ENCODE measurements at regions not wholly inside any gene's neighbourhood (a gene's known extent, or its start where the extent isn't known, plus 50 kb on each side); places are given as distances from the start of the nearest gene placed in this dataset.

DNA sequence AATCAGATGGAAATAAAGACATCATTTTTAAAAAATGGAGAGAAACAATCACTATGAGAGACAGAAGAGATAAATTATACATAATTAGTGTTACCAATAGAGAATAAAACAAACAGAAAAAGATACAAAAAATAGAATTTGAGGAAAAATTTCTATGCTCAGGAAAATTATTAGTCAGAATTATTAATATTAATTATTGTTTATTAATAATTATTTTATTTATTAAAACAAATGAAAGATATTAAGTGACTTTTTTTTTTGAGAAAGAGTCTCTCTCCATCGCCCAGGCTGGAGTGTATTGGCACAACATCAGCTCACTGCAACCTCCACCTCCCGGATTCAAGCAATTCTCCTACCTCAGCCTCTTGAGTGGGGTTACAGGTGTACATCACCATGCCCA, 299.8 kb upstream of the NR5A2 start:
- DNase-seq = no peak

DNA sequence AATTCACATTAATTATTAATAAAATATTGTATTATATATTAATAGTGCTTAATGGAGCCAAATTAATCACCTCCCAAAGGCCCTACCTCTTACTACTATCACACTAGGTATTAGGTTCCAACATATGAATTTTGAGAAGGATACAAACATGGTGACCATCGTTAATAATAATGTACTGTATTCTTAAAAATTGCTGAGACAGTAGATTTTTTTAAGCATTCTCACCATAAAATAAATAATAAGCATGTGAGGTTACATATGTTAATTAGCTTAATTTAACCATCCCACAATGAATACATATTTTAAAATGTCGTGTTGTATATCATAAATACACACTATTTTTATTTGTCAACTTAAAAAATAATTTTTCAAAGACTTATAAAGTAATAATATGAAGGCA, 299.2 kb upstream of the NR5A2 start:
- no peak for DNase-seq

DNA sequence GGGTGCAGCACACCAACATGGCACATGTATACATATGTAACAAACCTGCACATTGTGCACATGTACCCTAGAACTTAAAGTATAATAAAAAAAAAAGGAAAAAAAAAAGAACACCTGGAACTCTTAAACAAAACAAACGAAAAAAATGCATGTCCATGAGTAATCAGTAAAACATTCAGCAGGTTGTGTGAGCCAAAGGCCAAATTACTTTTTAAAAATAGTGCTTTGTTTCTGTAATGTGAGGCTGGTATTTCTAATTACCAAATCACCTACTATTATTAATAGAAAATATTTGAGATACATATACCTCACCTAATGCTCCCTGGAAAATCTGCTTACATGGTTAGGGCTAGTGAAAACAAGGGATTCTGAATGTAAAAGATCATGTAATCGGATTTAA, 294.4 kb upstream of the NR5A2 start:
- no peak for DNase-seq

DNA sequence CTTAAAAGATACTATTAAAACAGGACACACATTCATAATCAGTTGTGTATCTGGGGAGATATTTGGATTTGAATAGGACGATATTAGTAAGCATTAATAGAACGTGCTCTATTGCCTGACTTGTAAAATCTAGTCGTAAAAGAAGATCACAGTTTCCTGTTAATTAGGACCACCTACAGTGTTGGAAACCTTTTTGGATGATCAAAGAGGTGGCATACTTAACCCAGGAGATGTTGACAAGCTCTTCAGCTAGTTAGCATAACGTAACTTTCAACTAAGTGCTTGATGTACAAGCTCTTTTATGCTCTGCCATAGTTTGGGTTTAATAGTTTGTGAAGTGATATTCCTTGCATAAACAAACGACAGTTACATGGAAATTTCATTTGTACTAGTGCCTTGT, 293.3 kb upstream of the NR5A2 start:
- no peak for DNase-seq

DNA sequence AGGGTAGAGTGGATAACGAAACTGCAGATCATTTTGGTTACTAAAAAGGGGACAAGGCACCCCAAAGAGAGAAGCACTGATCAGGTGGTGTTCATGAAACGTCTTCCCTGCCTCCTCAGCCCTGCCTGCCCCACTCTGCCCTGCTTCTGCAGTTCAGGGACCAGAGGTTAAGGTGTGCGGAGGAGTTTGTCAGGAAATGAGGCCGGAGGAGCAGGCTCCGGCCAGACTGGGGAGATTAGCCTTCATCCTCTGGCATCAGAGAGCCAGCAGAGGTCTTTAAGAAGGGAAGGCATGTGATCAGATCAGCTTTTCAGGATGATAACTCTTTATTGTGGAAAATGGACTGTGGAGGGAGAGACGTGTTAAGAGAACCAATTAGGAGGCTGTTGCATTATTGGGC, 291.9 kb upstream of the NR5A2 start:
- DNase-seq = no peak

DNA sequence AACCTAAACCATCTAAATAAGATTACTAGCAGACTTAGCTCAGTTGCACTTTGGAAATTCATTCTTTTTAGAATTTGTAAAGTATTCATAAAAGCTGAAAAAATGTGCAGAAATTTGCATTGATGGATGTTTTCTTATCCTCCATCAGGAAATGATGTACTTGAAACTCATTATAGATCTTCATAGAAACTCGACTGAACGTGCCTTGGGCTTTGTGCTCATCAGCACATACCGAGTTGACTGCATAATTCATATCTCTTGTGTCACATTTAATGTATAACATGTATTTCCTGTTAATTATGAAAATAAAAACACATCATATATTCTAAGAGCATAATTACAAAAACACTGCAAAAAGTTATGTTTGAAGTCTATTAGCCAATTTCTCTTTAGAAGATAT, 290.9 kb upstream of the NR5A2 start:
- no peak for DNase-seq

DNA sequence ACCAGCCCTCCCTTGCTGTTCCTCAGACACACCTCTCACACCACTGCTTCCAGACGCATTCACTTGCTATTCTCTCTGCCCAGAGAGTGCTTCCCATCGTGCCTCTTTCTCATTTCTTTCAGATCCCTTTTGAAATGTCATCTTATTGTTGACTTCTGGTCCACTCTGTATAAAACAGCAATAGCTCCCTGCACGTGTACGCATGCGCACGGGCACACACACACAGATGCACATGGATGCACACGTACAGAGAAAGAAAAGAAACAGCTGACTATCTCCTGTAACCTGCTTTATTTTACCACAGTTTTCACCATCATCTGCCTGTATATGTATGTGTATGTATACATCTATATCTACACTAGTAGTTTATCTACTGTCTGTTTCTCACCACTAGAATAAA, 285.9 kb upstream of the NR5A2 start:
- DNase-seq = no peak

DNA sequence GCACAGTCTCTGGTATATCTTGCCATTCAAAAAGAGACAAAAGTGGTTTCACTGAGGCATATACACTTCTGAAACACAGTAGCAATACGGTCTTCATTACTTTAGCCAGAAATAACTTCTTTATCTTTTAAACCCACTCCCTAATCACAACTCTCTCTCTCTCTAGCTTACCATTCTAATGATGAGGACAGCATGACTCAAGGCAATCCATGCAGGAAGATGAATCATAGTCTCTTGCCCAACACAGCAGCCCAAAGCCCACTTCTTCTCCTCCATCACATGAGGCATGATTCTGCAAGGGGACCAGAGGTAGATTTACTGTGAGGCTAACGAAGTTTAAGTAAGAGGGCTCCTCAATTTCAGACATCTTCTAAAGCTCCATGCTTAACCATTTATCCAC, 285.0 kb upstream of the NR5A2 start:
- no peak for DNase-seq

DNA sequence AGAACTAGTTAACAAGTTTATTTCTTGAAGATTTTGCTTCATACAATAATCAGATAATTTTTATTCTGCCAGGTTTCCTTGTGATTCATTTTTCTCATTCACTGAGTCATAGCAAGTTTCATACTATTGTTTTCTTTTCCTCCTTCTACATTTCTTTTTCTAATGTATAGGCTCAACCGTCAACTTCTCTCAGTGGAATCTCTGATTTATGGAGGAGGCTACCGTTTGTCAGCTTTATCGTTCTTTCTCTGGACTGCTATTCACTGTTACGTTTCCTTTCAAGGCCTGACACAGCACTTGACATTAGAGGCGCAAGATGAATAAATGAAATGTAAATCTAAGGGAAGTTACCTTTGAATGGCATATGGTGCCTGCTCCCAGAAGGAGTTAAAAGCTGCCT, 284.3 kb upstream of the NR5A2 start:
- DNase-seq = no peak

DNA sequence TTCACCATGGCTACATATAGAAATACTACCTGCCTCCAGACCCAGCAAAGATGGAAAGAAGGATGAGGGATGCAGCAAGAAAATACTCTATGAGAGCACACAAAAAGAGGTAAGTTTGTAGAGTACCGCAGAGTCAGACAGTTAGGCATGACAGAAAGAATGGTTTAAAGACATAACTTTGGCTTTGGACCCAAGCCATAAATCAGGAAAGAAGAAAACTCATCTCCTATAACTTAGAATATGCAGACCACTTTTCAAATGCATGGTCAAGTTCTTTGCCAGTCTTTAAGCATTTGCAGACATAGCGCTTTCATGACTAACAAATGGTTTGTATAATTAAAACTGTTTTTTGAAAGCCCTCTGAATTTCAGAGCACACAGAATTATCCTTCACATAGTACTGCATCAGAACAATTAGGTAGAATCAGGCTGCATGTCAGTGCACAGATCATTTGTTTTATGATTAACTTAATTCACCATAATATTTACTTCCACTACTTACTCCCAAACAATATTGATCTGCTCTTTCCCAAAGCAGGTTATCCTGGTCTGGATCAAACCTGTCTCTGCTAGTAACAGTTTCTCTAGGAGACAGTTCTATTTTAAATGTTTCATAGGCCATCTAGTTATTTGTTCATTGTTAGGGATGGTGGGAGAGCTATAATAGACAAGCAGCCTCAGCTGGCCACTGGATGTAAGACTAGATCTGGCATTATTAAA, 280.7 kb upstream of the NR5A2 start:
- no peak for DNase-seq

DNA sequence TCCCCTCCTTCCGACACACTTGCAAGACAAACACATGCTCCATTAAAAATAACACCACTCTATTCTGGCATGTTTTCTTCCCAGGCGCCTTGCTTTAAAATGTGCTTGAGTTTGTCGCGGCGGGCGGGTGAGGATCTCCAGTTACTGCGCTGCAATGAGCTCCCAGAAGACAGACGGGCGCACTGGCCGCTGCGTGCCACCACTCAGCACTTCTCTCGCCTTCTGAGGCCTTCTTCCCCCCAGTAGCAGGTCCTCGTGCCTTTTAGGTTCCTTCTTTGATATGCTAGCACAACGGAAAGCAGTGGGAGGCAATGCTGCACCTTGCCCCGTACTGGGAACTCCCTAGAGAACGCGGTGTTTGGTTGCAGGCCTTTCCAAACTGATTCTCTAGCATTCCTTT, 279.5 kb upstream of the NR5A2 start:
- no peak for DNase-seq

DNA sequence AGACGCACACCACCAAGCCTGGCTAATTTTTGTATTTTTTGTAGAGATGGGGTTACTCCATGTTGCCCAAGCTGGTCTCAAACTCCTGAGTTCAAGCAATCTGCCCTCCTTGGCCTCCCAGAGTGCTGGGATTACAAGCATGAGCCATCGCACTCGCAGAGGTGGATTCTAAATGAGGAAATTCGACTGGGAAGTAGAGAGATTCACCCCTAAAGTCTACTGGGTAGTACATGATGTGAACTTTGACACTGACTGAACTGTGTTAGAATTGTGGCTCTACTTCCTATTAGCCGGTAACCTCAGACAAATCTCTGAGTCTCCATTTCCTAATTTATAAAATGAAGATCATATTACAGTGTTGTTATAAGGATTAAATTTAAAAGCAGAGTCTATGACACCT, 276.0 kb upstream of the NR5A2 start:
- no peak for DNase-seq

DNA sequence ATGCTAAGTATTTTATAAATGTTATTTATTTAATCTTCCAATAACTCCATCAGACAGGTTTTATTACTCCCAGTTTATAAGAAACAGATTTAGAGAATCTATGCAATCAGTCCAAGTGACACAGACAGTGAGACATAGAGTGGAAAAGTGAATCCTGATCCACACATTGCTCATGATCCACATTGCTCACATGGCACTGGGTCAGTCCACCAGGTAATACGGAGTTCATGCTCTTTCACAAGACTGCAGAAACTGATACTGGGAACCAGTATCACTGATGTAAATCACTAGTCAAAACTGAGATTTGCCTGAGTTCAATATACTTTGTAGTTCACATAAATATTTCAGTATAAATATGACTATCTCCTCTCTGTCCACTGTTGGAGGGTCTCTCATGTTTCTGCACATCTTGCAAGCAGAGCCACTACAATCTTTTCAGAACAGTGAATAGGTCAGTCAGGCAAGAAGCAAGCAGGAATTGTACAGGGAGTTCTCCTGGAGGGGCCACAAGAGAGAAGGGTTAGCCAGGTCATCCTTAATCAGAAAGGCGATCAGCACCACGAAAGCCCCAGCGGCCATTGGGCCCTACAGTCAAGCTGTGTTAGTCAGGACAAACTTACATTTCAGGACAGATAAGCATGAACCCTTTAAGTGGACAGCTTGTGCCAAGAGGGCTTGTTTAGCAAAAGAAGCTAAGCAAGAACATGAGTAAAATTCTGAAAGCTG, 275.4 kb upstream of the NR5A2 start:
- DNase-seq = no peak

DNA sequence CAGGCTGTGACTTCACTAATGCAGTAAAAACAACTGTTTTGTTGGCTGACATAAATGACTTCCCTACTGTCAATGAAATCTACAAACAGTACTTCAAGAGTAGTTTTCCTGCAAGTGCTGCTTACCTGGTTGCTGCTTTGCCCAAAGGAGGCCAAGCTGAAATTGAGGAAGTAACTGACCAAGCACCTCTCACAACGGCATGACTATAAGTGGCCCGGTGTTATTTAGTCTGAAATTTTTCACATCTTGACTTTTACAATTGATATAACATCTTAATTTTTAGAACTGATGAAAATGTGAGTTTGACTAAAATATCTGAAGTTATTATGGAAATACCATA, 274.9 kb upstream of the NR5A2 start:
- no peak for DNase-seq

DNA sequence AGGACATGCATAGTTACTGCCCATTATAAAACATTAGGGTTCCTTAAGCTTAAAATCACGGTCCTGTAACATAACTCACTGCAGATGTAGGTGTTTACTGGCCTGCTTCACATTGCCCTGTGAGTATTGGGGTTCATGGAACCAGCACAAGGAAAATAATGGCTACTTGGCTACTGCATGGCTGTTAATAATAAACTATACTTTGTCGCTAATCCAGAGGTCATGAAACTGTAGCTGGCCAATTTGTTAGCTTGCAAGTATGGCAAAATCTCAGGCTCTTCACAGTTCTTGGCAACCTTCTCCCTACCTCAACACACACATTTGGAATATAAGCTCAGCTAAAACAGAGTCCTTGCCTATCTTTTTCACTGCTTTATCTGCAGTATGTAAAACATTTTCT, 274.0 kb upstream of the NR5A2 start:
- no peak for DNase-seq

DNA sequence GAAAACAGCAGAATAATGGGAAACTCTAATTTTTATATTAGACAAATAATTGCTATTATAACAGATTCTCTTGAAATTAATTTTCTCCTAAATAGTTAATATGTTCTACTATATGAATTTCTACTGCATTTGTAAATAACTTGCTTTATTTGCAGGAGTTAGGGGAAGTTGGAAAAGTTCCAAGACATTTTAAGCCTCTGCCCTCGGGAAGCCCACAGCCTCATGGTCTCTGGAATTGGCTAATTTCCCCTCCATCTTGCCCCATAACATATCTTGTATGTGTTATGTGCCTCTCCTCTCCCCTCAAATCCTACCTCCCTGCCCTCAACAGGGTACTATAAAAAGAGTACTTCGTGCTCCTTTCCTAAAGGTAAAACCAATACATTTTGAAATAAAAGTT, 271.4 kb upstream of the NR5A2 start:
- DNase-seq = no peak

DNA sequence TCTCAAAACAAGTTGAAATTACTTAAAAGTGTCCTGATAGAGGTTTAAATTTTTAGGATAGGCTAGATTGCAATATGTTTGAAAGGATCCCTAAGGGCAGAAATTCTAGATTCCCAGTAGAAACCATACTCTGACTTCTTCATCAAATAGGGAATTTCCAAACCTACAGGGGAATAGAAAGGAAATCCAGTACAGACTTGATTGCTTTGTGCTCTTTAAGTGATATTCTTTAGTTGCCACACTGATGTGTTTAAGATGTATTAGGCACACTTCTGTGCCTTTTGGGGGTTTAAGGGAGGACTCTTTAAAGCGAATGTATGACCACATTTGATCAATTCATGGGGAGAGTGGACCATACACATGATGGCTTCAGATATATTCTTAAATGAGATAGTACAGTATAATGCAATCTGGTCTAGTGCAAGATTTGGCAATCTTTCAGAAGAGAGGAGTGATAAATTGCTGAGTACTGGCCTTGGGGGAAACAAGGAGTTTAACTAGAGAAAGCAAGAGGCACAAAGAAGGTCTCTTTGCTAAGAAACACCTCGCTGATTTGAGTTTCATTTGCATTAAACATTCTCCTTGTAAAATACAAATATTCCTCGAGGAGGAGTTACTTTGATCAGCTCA, 268.8 kb upstream of the NR5A2 start:
- DNase-seq = no peak

DNA sequence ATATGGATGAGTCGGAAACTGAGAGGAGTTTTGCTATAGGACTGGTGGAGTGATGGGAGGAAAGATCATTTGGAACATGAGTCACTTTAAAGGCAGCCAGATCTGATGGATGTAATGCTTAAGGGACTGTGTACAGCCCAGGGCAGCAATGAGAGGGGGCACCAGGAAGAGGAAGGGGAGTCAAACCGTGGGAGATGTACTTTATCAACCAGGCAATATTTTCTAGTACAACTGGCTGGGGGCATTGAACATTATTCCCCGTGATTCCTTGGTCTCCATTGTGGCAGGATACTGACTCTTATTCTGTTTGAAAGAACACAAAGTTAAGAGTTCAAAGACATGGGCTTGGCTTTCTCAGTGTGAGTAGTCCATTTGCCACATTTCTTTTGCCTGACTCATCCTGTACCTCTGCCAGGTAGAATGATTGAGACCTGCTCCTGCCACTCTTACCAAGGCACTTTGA, 268.2 kb upstream of the NR5A2 start:
- DNase-seq = no peak

DNA sequence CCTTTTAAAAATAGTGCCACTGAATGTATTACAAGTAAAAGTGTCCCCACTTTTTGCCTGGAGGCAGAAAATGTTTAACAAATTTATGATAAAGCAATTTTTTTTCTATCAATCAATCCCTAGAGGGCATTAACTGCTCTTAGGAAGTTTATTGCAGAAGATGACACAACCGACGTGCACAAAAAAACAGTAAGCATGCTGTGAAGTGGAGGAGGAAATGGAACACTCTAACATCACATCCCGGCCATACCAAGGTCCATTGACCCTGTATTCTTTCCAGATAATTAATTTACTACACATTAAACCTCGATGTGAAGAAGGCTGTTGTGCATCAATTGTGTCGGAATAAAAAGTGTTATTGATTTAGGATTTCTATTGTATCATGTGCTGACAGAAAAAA, 264.9 kb upstream of the NR5A2 start:
- no peak for DNase-seq

DNA sequence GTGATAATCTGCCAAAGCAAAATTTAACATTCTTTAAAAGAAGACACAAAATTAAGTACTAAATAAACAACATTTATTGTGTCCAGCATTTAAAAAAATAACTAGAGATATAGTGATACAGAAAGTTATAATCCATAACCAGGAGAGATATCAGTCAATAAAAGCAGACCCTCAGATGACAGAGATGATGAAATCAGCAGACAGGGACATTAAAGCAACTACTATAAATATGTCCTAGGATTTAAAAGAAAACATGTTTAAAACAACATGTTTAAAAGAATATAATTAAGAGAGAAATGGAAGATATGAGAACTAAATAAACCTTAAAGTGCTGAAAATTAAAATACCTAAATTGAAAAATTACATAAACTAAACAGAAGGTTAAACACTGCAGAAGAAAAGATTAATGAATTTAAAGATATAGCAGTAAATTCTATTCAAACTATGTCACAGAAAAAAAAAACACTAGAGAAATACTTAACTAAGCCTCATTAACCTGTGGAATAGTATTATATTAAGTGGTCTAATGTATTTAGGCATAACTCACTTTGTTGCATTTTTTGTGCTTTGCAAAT, 261.2 kb upstream of the NR5A2 start:
- DNase-seq = no peak

DNA sequence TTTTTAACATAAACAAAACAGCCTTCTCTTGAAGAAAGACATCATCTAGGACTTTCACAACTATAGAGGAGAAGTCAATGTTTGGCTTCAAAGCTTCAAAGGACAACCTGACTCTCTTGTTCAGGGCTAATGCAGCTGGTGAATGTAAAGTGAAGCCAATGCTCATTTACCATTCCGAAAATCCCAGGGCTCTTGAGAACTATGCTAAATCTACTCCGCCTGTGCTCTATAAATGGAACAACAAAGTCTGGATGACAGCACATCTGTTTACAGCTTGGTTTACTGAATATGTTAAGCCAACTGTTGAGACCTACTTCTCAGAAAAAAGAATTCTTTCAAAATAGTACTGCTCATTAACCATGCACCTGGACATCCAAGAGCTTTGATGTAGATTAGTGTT, 259.8 kb upstream of the NR5A2 start:
- no peak for DNase-seq

DNA sequence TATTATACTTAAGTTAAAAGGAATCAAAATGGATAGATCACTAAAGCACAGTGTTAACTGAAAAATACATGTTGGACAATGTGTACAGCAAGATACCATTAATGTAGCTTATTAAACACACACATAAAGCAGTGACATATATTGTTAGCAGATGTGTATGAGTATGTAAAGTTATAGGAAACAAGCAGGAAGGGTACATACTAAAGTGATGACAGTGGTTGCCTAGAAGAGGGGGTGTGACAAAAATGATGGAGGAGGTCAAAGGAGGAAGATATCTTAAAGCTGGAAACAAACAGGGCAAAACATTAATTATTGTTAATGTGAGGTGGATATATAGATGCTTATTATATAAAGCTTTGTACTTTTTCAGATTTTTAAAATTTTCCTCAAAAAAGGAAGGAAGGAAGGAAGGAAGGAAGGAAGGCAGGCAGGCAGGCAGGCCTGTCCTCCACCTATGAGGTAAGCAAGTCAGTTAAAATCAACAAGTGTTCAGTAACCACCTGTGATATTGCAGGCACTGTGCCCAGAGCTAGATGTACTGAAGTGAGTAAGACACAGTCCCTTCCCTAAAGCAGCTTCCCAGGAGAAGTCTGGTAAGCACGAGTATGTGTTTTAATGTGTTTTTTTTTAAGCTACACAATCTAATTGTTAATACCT, 252.9 kb upstream of the NR5A2 start:
- DNase-seq = peak; percentile 27

DNA sequence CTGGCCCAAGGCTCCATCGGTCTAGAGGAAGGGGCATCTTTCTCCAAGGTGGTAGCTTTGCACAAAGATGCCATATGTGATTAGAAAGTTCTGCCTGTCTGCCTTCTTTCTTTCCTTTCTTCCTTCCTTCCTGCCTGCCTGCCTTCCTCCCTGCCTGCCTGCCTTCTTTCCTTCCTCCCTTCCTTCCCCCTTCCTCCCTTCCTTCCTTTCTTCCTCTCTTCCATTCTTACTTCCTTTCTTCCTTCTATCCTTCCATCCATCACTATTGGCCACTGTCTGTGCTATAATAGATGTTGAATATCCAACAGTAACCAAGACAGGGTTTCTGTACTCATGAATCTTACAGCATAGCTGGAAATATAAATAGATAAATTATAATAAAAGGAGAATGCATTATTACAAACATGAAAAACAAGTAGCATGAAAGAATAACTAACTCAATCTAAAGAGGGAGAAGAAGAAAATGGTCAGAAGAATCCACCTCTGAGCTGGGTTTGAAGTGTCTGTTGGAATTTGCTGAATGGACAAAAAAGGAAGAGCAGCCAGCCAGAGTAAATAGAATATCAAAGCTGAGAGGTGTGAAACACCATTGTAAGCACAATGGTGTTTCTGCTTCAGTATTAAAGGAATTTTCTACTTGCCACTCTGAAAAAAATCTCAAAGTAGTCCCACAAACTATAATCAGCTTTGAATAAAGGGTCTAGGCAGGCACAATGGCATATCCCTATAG, 250.6 kb upstream of the NR5A2 start:
- DNase-seq = no peak
